Neural progenitor cell (in vitro differentiated cells): ENCODE measurements at regions not wholly inside any gene's neighbourhood (a gene's known extent, or its start where the extent isn't known, plus 50 kb on each side); places are given as distances from the start of the nearest gene placed in this dataset.

Experiments
- DNase-seq: peaks from one replicate; pipeline ENCODE4 v3.0.0-alpha.2; 2016; ENCODE audit warnings: low spot score
- H2AFZ ChIP-seq: fragments of 200-600 bp; sonication (generic); replicated peaks from 2 replicates; pipeline ENCODE4 v1.6.1; 2016; ENCODE audit warnings: antibody characterized with exemption
- H3F3A ChIP-seq: fragments of 200-600 bp; sonication (generic); 2 replicates; pipeline ENCODE4 v1.6.1; 2016; ENCODE audit warnings: antibody characterized with exemption, low read depth
- H3K27ac ChIP-seq: fragments of 200-600 bp; sonication (generic); 2 replicates; pipeline ENCODE4 v1.5.1; 2016; ENCODE audit warnings: mild to moderate bottlenecking
- H3K27me3 ChIP-seq: fragments of 200-600 bp; sonication (generic); 2 replicates; pipeline ENCODE4 v1.6.1; 2016; ENCODE audit warnings: mild to moderate bottlenecking, moderate library complexity
- H3K36me3 ChIP-seq: fragments of 200-600 bp; sonication (generic); 2 replicates; pipeline ENCODE4 v1.5.1; 2016
- H3K4me1 ChIP-seq: fragments of 200-600 bp; sonication (generic); 2 replicates; pipeline ENCODE4 v1.6.1; 2016; ENCODE audit warnings: mixed run types
- H3K4me2 ChIP-seq: fragments of 200-600 bp; sonication (generic); 2 replicates; pipeline ENCODE4 v1.6.1; 2016
- H3K4me3 ChIP-seq: fragments of 200-600 bp; sonication (generic); 2 replicates; pipeline ENCODE4 v1.5.1; 2016
- H3K79me2 ChIP-seq: fragments of 200-600 bp; sonication (generic); 2 replicates; pipeline ENCODE4 v1.6.1; 2016; ENCODE audit warnings: low read depth
- H3K9ac ChIP-seq: fragments of 200-600 bp; sonication (generic); 2 replicates; pipeline ENCODE4 v1.6.1; 2016
- H3K9me3 ChIP-seq: fragments of 200-600 bp; sonication (generic); 2 replicates; pipeline ENCODE4 v1.5.1; 2016; ENCODE audit warnings: low read depth
- H4K20me1 ChIP-seq: fragments of 200-600 bp; sonication (generic); 2 replicates; pipeline ENCODE4 v1.6.1; 2016; ENCODE audit warnings: low read depth
- H3K27ac Mint-ChIP-seq: 3 replicates; pipeline ENCODE4 v1.8.0; 2021; ENCODE audit warnings: mixed read lengths
- H3K27me3 Mint-ChIP-seq: 2 replicates; pipeline ENCODE4 v1.8.0; 2022; ENCODE audit warnings: low read depth, mild to moderate bottlenecking, inconsistent platforms, moderate library complexity, mixed read lengths; ENCODE audit not compliant: insufficient read depth
- H3K36me3 Mint-ChIP-seq: 3 replicates; pipeline ENCODE4 v1.8.0; 2021; ENCODE audit warnings: mixed read lengths
- H3K4me1 Mint-ChIP-seq: 3 replicates; pipeline ENCODE4 v1.8.0; 2021; ENCODE audit warnings: mixed read lengths
- H3K4me3 Mint-ChIP-seq: 3 replicates; pipeline ENCODE4 v1.8.0; 2021; ENCODE audit warnings: mild to moderate bottlenecking, moderate library complexity, mixed read lengths
- H3K9me3 Mint-ChIP-seq: 3 replicates; pipeline ENCODE4 v1.8.0; 2020; ENCODE audit warnings: mixed read lengths
- CTCF ChIP-seq: fragments of 200-600 bp; sonication (generic); IDR thresholded peaks from 2 replicates; pipeline ENCODE4 v1.5.1; 2017; ENCODE audit warnings: antibody characterized with exemption, mild to moderate bottlenecking
- EZH2 ChIP-seq: fragments of 200-600 bp; sonication (generic); IDR thresholded peaks from 2 replicates; pipeline ENCODE4 v1.6.1; 2017; ENCODE audit warnings: antibody characterized with exemption, mild to moderate bottlenecking, moderate library complexity
- EZH2phosphoT487 ChIP-seq: fragments of 200-600 bp; sonication (generic); IDR thresholded peaks from 2 replicates; pipeline ENCODE4 v1.6.1; 2017; ENCODE audit warnings: antibody characterized with exemption

GRCh38 chr4:133903029-133903428 is 298.6 kb downstream of the PABPC4L start:
- peaks cover 1% of the 10 kb centered on the region for H3K9me3 Mint-ChIP-seq
- no peak overlapping the region for H3K4me3 Mint-ChIP-seq
- Histone ChIP-seq H3K36me3 (no peaks in the 10 kb centered on the region), H3K4me2 (no peak overlapping the region), H3F3A (no peaks in the 10 kb centered on the region), H2AFZ (no peak overlapping the region), H3K9me3 (no peaks in the 10 kb centered on the region), H3K27me3 (no peaks in the 10 kb centered on the region), H3K4me1 (no peaks in the 10 kb centered on the region), H3K4me3 (no peak overlapping the region), H3K79me2 (no peaks in the 10 kb centered on the region), H3K9ac (no peak overlapping the region), H4K20me1 (no peaks in the 10 kb centered on the region), H3K27ac (no peak overlapping the region)
- H3K4me1 Mint-ChIP-seq: no peaks in the 10 kb centered on the region
- H3K27me3 Mint-ChIP-seq: no peaks in the 10 kb centered on the region
- DNase-seq: no peak
- TF ChIP-seq EZH2 (no peak), CTCF (no peak), EZH2phosphoT487 (no peak)
- H3K36me3 Mint-ChIP-seq: no peaks in the 10 kb centered on the region
- H3K27ac Mint-ChIP-seq: no peak overlapping the region

GRCh38 chr4:133891011-133891410 is 310.6 kb downstream of the PABPC4L start:
- Mint-ChIP-seq H3K4me3 (no peak overlapping the region), H3K9me3 (no peaks in the 10 kb centered on the region), H3K27me3 (no peaks in the 10 kb centered on the region), H3K36me3 (no peaks in the 10 kb centered on the region), H3K27ac (no peak overlapping the region), H3K4me1 (peaks cover 15% of the 10 kb centered on the region)
- DNase-seq: no peak
- Histone ChIP-seq H3F3A (no peaks in the 10 kb centered on the region), H3K9me3 (no peaks in the 10 kb centered on the region), H4K20me1 (no peaks in the 10 kb centered on the region), H3K27me3 (no peaks in the 10 kb centered on the region), H3K4me3 (no peak overlapping the region), H3K4me2 (peak overlapping the region; percentile 29), H3K36me3 (no peaks in the 10 kb centered on the region), H3K9ac (no peak overlapping the region), H3K4me1 (peaks cover 12% of the 10 kb centered on the region), H3K27ac (no peak overlapping the region), H3K79me2 (no peaks in the 10 kb centered on the region), H2AFZ (peak overlapping the region; percentile 89)
- TF ChIP-seq EZH2phosphoT487 (no peak), EZH2 (no peak), CTCF (no peak)

GRCh38 chr4:133887723-133888122 is 313.9 kb downstream of the PABPC4L start:
- H3K4me3 Mint-ChIP-seq: no peak overlapping the region
- Histone ChIP-seq H3K36me3 (no peaks in the 10 kb centered on the region), H3K79me2 (no peaks in the 10 kb centered on the region), H3K4me3 (no peak overlapping the region), H3K4me2 (no peak overlapping the region), H3K4me1 (peaks cover 12% of the 10 kb centered on the region), H2AFZ (no peak overlapping the region), H4K20me1 (no peaks in the 10 kb centered on the region), H3K27me3 (no peaks in the 10 kb centered on the region), H3K9ac (no peak overlapping the region), H3K27ac (no peak overlapping the region), H3K9me3 (no peaks in the 10 kb centered on the region), H3F3A (no peaks in the 10 kb centered on the region)
- TF ChIP-seq EZH2phosphoT487: no peak
- no peak for TF ChIP-seq EZH2
- no peak for TF ChIP-seq CTCF
- H3K9me3 Mint-ChIP-seq: no peaks in the 10 kb centered on the region
- peaks cover 15% of the 10 kb centered on the region for H3K4me1 Mint-ChIP-seq
- DNase-seq: no peak
- H3K27me3 Mint-ChIP-seq: no peaks in the 10 kb centered on the region
- H3K36me3 Mint-ChIP-seq: no peaks in the 10 kb centered on the region
- H3K27ac Mint-ChIP-seq: no peak overlapping the region

GRCh38 chr4:133869486-133869885 is 332.1 kb downstream of the PABPC4L start:
- H3K9me3 ChIP-seq: no peaks in the 10 kb centered on the region

More at GRCh38 chr4:133869486-133869885, 332.1 kb downstream of the PABPC4L start:
- Histone ChIP-seq H3K79me2 (no peaks in the 10 kb centered on the region), H3K4me2 (no peak overlapping the region), H3K36me3 (no peaks in the 10 kb centered on the region), H3K4me1 (peaks cover 7% of the 10 kb centered on the region), H2AFZ (no peak overlapping the region), H4K20me1 (no peaks in the 10 kb centered on the region), H3F3A (peaks cover 10% of the 10 kb centered on the region), H3K9ac (no peak overlapping the region), H3K27me3 (no peaks in the 10 kb centered on the region), H3K27ac (no peak overlapping the region), H3K4me3 (no peak overlapping the region)
- Mint-ChIP-seq H3K4me1 (peaks cover 14% of the 10 kb centered on the region), H3K4me3 (no peak overlapping the region), H3K27me3 (peaks cover 3% of the 10 kb centered on the region), H3K9me3 (no peaks in the 10 kb centered on the region), H3K27ac (no peak overlapping the region), H3K36me3 (no peaks in the 10 kb centered on the region)
- no peak for DNase-seq
- no peak for TF ChIP-seq EZH2phosphoT487
- no peak for TF ChIP-seq CTCF
- TF ChIP-seq EZH2: no peak
